ENCODE measurements at regions not wholly inside any gene's neighbourhood (a gene's known extent, or its start where the extent isn't known, plus 50 kb on each side); places are given as distances from the start of the nearest gene placed in this dataset.

DNA sequence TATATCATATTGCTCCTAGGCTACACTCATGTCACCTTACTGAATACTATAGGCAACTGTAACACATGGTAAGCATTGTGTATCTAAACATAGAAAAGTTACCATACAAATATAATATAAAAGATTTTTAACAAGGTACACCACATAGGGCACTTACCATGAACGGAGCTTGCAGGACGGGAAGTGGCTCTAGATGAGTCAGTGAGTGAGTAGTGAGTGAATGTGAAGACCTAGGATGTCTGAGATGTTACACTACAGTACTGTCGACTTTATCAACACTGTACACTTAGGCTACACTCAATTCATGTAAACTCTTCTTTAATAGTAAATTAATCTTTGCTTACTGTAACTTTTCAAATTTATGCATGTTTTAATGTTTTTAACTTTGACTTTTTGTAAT is 81.0 kb upstream of the PLD5 start:
- no peak for TF ChIP-seq POLR2AphosphoS5 (IDR thresholded peaks at IDR 0.05; ENCODE audit: low read depth, low read length)
- TF ChIP-seq, protein P1, sequence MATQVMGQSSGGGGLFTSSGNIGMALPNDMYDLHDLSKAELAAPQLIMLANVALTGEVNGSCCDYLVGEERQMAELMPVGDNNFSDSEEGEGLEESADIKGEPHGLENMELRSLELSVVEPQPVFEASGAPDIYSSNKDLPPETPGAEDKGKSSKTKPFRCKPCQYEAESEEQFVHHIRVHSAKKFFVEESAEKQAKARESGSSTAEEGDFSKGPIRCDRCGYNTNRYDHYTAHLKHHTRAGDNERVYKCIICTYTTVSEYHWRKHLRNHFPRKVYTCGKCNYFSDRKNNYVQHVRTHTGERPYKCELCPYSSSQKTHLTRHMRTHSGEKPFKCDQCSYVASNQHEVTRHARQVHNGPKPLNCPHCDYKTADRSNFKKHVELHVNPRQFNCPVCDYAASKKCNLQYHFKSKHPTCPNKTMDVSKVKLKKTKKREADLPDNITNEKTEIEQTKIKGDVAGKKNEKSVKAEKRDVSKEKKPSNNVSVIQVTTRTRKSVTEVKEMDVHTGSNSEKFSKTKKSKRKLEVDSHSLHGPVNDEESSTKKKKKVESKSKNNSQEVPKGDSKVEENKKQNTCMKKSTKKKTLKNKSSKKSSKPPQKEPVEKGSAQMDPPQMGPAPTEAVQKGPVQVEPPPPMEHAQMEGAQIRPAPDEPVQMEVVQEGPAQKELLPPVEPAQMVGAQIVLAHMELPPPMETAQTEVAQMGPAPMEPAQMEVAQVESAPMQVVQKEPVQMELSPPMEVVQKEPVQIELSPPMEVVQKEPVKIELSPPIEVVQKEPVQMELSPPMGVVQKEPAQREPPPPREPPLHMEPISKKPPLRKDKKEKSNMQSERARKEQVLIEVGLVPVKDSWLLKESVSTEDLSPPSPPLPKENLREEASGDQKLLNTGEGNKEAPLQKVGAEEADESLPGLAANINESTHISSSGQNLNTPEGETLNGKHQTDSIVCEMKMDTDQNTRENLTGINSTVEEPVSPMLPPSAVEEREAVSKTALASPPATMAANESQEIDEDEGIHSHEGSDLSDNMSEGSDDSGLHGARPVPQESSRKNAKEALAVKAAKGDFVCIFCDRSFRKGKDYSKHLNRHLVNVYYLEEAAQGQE (IDR thresholded peaks at IDR 0.05; ENCODE audit: insufficient read depth in 1 of 2, low read depth in 2 of 2, low read length in 2 of 2) = no peak
